Fibroblast of pulmonary artery (primary cell): ENCODE measurements at regions not wholly inside any gene's neighbourhood (a gene's known extent, or its start where the extent isn't known, plus 50 kb on each side); places are given as distances from the start of the nearest gene placed in this dataset.
A peak's percentile ranks its signal among the peaks of the same experiment; 100 is the strongest.

Source experiments
- DNase-seq: peaks from one replicate; pipeline ENCODE4 v3.0.0-alpha.2; 2010; ENCODE audit warnings: low read depth
- H3K4me3 ChIP-seq: replicated peaks from 2 replicates; pipeline ENCODE4 v1.5.1; 2011; ENCODE audit warnings: low read depth, mild to moderate bottlenecking, control low read depth, low read length, moderate library complexity
- CTCF ChIP-seq: IDR thresholded peaks from 2 replicates; pipeline ENCODE4 v1.5.1; 2011; ENCODE audit warnings: mild to moderate bottlenecking, control low read depth, low read length, inconsistent platforms; ENCODE audit errors: missing control alignments

GRCh38 chr4:174157106-174157607, 126.3 kb downstream of the FBXO8 start:
- DNase-seq, result peak; percentile 52
- no peak for TF ChIP-seq CTCF
- no peak overlapping the region for H3K4me3 ChIP-seq

GRCh38 chr4:174156239-174156826, 127.1 kb downstream of the FBXO8 start:
- H3K4me3 ChIP-seq, result no peak overlapping the region
- DNase-seq, result peak; percentile 81
- TF ChIP-seq CTCF, result peak; percentile 80

- peak overlapping the region; percentile 48 for H3K4me3 ChIP-seq
- peak; percentile 74 for DNase-seq
- TF ChIP-seq CTCF, result no peak
Observed at GRCh38 chr4:174154215-174154854, 129.1 kb downstream of the FBXO8 start.

GRCh38 chr4:174152717-174153466, 130.6 kb downstream of the FBXO8 start:
- TF ChIP-seq CTCF, result no peak
- H3K4me3 ChIP-seq, result no peak overlapping the region
- peak; percentile 37 for DNase-seq

GRCh38 chr4:174147863-174148262, 135.6 kb downstream of the FBXO8 start:
- DNase-seq, result no peak
- H3K4me3 ChIP-seq, result no peak overlapping the region
- TF ChIP-seq CTCF, result no peak

GRCh38 chr4:174144106-174144505, 139.4 kb downstream of the FBXO8 start:
- no peak for DNase-seq
- no peak overlapping the region for H3K4me3 ChIP-seq
- no peak for TF ChIP-seq CTCF
